OCI-LY7 (cell line): ENCODE measurements at regions not wholly inside any gene's neighbourhood (a gene's known extent, or its start where the extent isn't known, plus 50 kb on each side); places are given as distances from the start of the nearest gene placed in this dataset.

Experiments used
- CTCF ChIP-seq: fragments of 200-600 bp; sonication (generic); conservative IDR thresholded peaks from 2 replicates; pipeline ENCODE4 v1.5.1; 2014; ENCODE audit warnings: mild to moderate bottlenecking, antibody characterized with exemption, low read length, moderate library complexity, mixed read lengths
- EZH2phosphoT487 ChIP-seq: fragments of 200-600 bp; sonication (generic); IDR thresholded peaks from 2 replicates; pipeline ENCODE4 v1.6.1; 2018; ENCODE audit warnings: low read depth, borderline replicate concordance, mild to moderate bottlenecking, mixed run types, antibody characterized with exemption, low read length, moderate library complexity, mixed read lengths

GRCh38 chr17:71486261-71486660, 634.6 kb upstream of the SOX9 start:
- no peak for TF ChIP-seq CTCF
- no peak for TF ChIP-seq EZH2phosphoT487
